ENCODE measurements at regions not wholly inside any gene's neighbourhood (a gene's known extent, or its start where the extent isn't known, plus 50 kb on each side); places are given as distances from the start of the nearest gene placed in this dataset.
A peak's percentile ranks its signal among the peaks of the same experiment; 100 is the strongest.

DNA sequence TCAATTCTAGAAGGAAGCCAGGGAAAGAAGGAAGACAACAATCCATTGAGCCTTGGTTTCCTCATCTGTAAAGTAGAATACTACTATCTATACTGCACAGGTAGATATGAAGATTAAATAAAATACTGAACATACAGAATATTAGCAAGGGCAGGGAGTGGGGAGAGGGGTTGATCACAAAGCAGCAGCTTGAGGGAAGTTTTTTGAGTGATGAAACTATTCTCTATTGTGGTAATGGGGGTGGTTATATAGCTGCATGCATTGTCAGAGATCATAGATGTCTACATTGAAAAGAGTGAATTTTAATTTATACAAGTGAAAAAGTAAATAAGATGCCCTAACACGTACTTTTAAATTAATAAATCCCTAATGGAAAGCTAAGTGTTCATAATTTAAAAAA, 242.6 kb upstream of the LRTM1 start:
- H3K9ac ChIP-seq (ENCODE audit: low read length), result no peak overlapping the region
- H2BK120ac ChIP-seq (ENCODE audit: low read depth, low read length), result no peak overlapping the region
- H2BK5ac ChIP-seq (ENCODE audit: low read depth, low read length, poor library complexity, severe bottlenecking), result peak overlapping the region; percentile 15
- no peak overlapping the region for H4K8ac ChIP-seq (ENCODE audit: low read length)
- peaks cover 7% of the 10 kb centered on the region for H3K4me1 ChIP-seq (ENCODE audit: control insufficient read depth, insufficient read depth, low read depth, low read length)
- H2AFZ ChIP-seq (ENCODE audit: low read depth, low read length), result no peak overlapping the region
- H2BK15ac ChIP-seq (ENCODE audit: low read depth, poor library complexity, severe bottlenecking), result no peak overlapping the region
- H3K4me2 ChIP-seq (ENCODE audit: low read length, poor library complexity, severe bottlenecking), result no peak overlapping the region
- H2AK5ac ChIP-seq (ENCODE audit: low read length, severe bottlenecking), result peak overlapping the region; percentile 35
- H3K27ac ChIP-seq (ENCODE audit: low read length, poor library complexity, severe bottlenecking), result peak overlapping the region; percentile 80
- no peak overlapping the region for H3K23ac ChIP-seq (ENCODE audit: low read length in 2 of 2)
- DNase-seq, result no peak
- no peaks in the 10 kb centered on the region for H3K9me3 ChIP-seq (ENCODE audit: control insufficient read depth, low read length)
- no peaks in the 10 kb centered on the region for H3K79me1 ChIP-seq (replicated peaks; ENCODE audit: low read length, poor library complexity, severe bottlenecking)
- H3K18ac ChIP-seq (ENCODE audit: low read depth in 1 of 2, low read length in 2 of 2), result peak overlapping the region; percentile 67 to 82
- no peak overlapping the region for H4K91ac ChIP-seq (ENCODE audit: low read length)
- H3K14ac ChIP-seq (ENCODE audit: low read length in 2 of 2), result no peak overlapping the region
- peak overlapping the region in 1 of 2 experiments; percentile 67 for H3K4ac ChIP-seq (ENCODE audit: low read depth in 1 of 2, low read length in 2 of 2)
- H3K27me3 ChIP-seq (ENCODE audit: control insufficient read depth in 1 of 2, insufficient read depth in 1 of 2, low read length in 2 of 2), result no peaks in the 10 kb centered on the region
- H3K36me3 ChIP-seq (ENCODE audit: control insufficient read depth in 1 of 2, insufficient read depth in 2 of 2, low read depth in 1 of 2, low read length in 2 of 2), result no peaks in the 10 kb centered on the region
- WGBS, result no CpG with 5 or more reads among the region's 1 CpG
- peak overlapping the region in 1 of 2 experiments; percentile 83 for H2BK12ac ChIP-seq (ENCODE audit: low read length in 2 of 2)
- no peak overlapping the region for H3K4me3 ChIP-seq (ENCODE audit: insufficient read depth in 1 of 2, low read depth in 1 of 2, low read length in 2 of 2)

DNA sequence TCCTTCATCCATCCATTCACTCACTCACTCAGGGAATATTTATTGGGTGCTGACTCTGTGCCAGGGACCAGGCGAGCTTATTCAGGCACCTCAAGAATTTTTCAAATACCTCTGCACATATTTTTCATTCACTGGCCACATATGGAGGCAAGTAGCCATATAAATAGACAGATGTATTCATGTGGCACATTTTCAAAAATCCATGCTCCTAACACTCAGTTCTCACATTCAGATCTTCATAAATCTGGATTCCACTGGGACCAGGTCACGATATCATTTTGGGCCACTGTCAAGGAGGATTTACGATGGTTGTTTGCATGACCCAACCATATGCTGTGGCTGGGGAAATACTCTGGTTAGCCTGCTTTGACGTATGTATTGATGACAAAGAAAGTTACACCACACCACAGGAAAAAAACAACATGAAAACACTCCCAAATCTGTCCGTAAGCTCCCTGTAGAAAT, 241.8 kb upstream of the LRTM1 start:
- no peaks in the 10 kb centered on the region for H3K79me1 ChIP-seq (replicated peaks; ENCODE audit: low read length, poor library complexity, severe bottlenecking)
- H4K8ac ChIP-seq (ENCODE audit: low read length), result no peak overlapping the region
- no peak overlapping the region for H3K23ac ChIP-seq (ENCODE audit: low read length in 2 of 2)
- H3K27me3 ChIP-seq (ENCODE audit: control insufficient read depth in 1 of 2, insufficient read depth in 1 of 2, low read length in 2 of 2), result no peaks in the 10 kb centered on the region
- H3K9ac ChIP-seq (ENCODE audit: low read length), result no peak overlapping the region
- no peaks in the 10 kb centered on the region for H3K36me3 ChIP-seq (ENCODE audit: control insufficient read depth in 1 of 2, insufficient read depth in 2 of 2, low read depth in 1 of 2, low read length in 2 of 2)
- H3K9me3 ChIP-seq (ENCODE audit: control insufficient read depth, low read length), result no peaks in the 10 kb centered on the region
- peaks cover 7% of the 10 kb centered on the region for H3K4me1 ChIP-seq (ENCODE audit: control insufficient read depth, insufficient read depth, low read depth, low read length)
- WGBS, result 0% methylated on average over 1 of the region's 5 CpGs
- H3K4me3 ChIP-seq (ENCODE audit: insufficient read depth in 1 of 2, low read depth in 1 of 2, low read length in 2 of 2), result no peak overlapping the region
- no peak overlapping the region for H2BK120ac ChIP-seq (ENCODE audit: low read depth, low read length)
- no peak overlapping the region for H3K14ac ChIP-seq (ENCODE audit: low read length in 2 of 2)
- no peak overlapping the region for H2BK15ac ChIP-seq (ENCODE audit: low read depth, poor library complexity, severe bottlenecking)
- H3K4me2 ChIP-seq (ENCODE audit: low read length, poor library complexity, severe bottlenecking), result no peak overlapping the region
- DNase-seq, result peak; percentile 99
- no peak overlapping the region for H2BK12ac ChIP-seq (ENCODE audit: low read length in 2 of 2)
- H3K27ac ChIP-seq (ENCODE audit: low read length, poor library complexity, severe bottlenecking), result peak overlapping the region; percentile 80
- no peak overlapping the region for H2BK5ac ChIP-seq (ENCODE audit: low read depth, low read length, poor library complexity, severe bottlenecking)
- no peak overlapping the region for H4K91ac ChIP-seq (ENCODE audit: low read length)
- H2AK5ac ChIP-seq (ENCODE audit: low read length, severe bottlenecking), result no peak overlapping the region
- no peak overlapping the region for H2AFZ ChIP-seq (ENCODE audit: low read depth, low read length)
- H3K4ac ChIP-seq (ENCODE audit: low read depth in 1 of 2, low read length in 2 of 2), result no peak overlapping the region
- H3K18ac ChIP-seq (ENCODE audit: low read depth in 1 of 2, low read length in 2 of 2), result no peak overlapping the region

DNA sequence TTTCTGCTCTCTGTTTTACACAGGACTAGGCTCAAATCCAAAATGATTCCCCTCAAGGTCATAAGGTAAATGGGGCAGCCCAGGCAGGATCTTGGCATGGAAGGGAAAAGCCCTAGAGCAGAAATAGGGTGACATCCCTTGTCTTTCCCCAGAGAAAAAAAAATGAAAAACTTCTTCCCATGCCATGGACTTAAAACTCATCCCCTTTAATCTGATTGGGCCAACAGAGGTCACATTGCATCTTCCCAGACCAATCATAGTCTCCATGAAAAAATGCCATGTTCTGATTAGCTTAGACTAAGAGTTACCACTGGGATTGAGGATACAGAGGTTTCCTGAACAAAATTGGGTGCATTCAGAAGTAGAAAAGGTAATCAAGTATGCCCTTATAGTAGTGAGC, 241.3 kb upstream of the LRTM1 start:
- peak overlapping the region; percentile 58 to 65 for H3K18ac ChIP-seq (ENCODE audit: low read depth in 1 of 2, low read length in 2 of 2)
- H3K4me3 ChIP-seq (ENCODE audit: insufficient read depth in 1 of 2, low read depth in 1 of 2, low read length in 2 of 2), result no peak overlapping the region
- no peak overlapping the region for H2BK120ac ChIP-seq (ENCODE audit: low read depth, low read length)
- no peak overlapping the region for H2BK15ac ChIP-seq (ENCODE audit: low read depth, poor library complexity, severe bottlenecking)
- H3K4ac ChIP-seq (ENCODE audit: low read depth in 1 of 2, low read length in 2 of 2), result peak overlapping the region in 1 of 2 experiments; percentile 87
- no peak for DNase-seq
- no peak overlapping the region for H4K91ac ChIP-seq (ENCODE audit: low read length)
- no peak overlapping the region for H3K14ac ChIP-seq (ENCODE audit: low read length in 2 of 2)
- H4K8ac ChIP-seq (ENCODE audit: low read length), result no peak overlapping the region
- H3K4me1 ChIP-seq (ENCODE audit: control insufficient read depth, insufficient read depth, low read depth, low read length), result peaks cover 7% of the 10 kb centered on the region
- H2AFZ ChIP-seq (ENCODE audit: low read depth, low read length), result no peak overlapping the region
- H2BK5ac ChIP-seq (ENCODE audit: low read depth, low read length, poor library complexity, severe bottlenecking), result no peak overlapping the region
- H3K27ac ChIP-seq (ENCODE audit: low read length, poor library complexity, severe bottlenecking), result peak overlapping the region; percentile 80
- H3K27me3 ChIP-seq (ENCODE audit: control insufficient read depth in 1 of 2, insufficient read depth in 1 of 2, low read length in 2 of 2), result no peaks in the 10 kb centered on the region
- H3K9ac ChIP-seq (ENCODE audit: low read length), result no peak overlapping the region
- no peak overlapping the region for H3K23ac ChIP-seq (ENCODE audit: low read length in 2 of 2)
- no peak overlapping the region for H3K4me2 ChIP-seq (ENCODE audit: low read length, poor library complexity, severe bottlenecking)
- H3K9me3 ChIP-seq (ENCODE audit: control insufficient read depth, low read length), result no peaks in the 10 kb centered on the region
- H3K79me1 ChIP-seq (replicated peaks; ENCODE audit: low read length, poor library complexity, severe bottlenecking), result no peaks in the 10 kb centered on the region
- H2AK5ac ChIP-seq (ENCODE audit: low read length, severe bottlenecking), result peak overlapping the region; percentile 72
- H3K36me3 ChIP-seq (ENCODE audit: control insufficient read depth in 1 of 2, insufficient read depth in 2 of 2, low read depth in 1 of 2, low read length in 2 of 2), result no peaks in the 10 kb centered on the region
- H2BK12ac ChIP-seq (ENCODE audit: low read length in 2 of 2), result peak overlapping the region in 1 of 2 experiments; percentile 77

- H3K27me3 ChIP-seq (ENCODE audit: control insufficient read depth in 1 of 2, insufficient read depth in 1 of 2, low read length in 2 of 2), result no peaks in the 10 kb centered on the region
- H3K14ac ChIP-seq (ENCODE audit: low read length in 2 of 2), result no peak overlapping the region
- H2AFZ ChIP-seq (ENCODE audit: low read depth, low read length), result no peak overlapping the region
- H3K4me3 ChIP-seq (ENCODE audit: insufficient read depth in 1 of 2, low read depth in 1 of 2, low read length in 2 of 2), result no peak overlapping the region
- no peak overlapping the region for H2BK15ac ChIP-seq (ENCODE audit: low read depth, poor library complexity, severe bottlenecking)
- H2AK5ac ChIP-seq (ENCODE audit: low read length, severe bottlenecking), result peak overlapping the region; percentile 33
- peak overlapping the region in 1 of 2 experiments; percentile 60 for H3K4ac ChIP-seq (ENCODE audit: low read depth in 1 of 2, low read length in 2 of 2)
- DNase-seq, result peak; percentile 93
- peak overlapping the region; percentile 58 to 68 for H3K18ac ChIP-seq (ENCODE audit: low read depth in 1 of 2, low read length in 2 of 2)
- H4K8ac ChIP-seq (ENCODE audit: low read length), result no peak overlapping the region
- H3K4me1 ChIP-seq (ENCODE audit: control insufficient read depth, insufficient read depth, low read depth, low read length), result peaks cover 7% of the 10 kb centered on the region
- peak overlapping the region; percentile 72 for H4K91ac ChIP-seq (ENCODE audit: low read length)
- H3K23ac ChIP-seq (ENCODE audit: low read length in 2 of 2), result no peak overlapping the region
- H2BK12ac ChIP-seq (ENCODE audit: low read length in 2 of 2), result peak overlapping the region in 1 of 2 experiments; percentile 96
- no peaks in the 10 kb centered on the region for H3K79me1 ChIP-seq (replicated peaks; ENCODE audit: low read length, poor library complexity, severe bottlenecking)
- no peaks in the 10 kb centered on the region for H3K9me3 ChIP-seq (ENCODE audit: control insufficient read depth, low read length)
- H3K9ac ChIP-seq (ENCODE audit: low read length), result no peak overlapping the region
- 79% methylated on average over 4 of the region's 4 CpGs for whole genome bisulfite sequencing
- H2BK5ac ChIP-seq (ENCODE audit: low read depth, low read length, poor library complexity, severe bottlenecking), result no peak overlapping the region
- no peak overlapping the region for H3K27ac ChIP-seq (ENCODE audit: low read length, poor library complexity, severe bottlenecking)
- no peaks in the 10 kb centered on the region for H3K36me3 ChIP-seq (ENCODE audit: control insufficient read depth in 1 of 2, insufficient read depth in 2 of 2, low read depth in 1 of 2, low read length in 2 of 2)
- no peak overlapping the region for H3K4me2 ChIP-seq (ENCODE audit: low read length, poor library complexity, severe bottlenecking)
- peak overlapping the region; percentile 55 for H2BK120ac ChIP-seq (ENCODE audit: low read depth, low read length)
Observed at GRCh38 chr3:55167586-55168317, 239.9 kb upstream of the LRTM1 start.

Data from mesenchymal stem cell (in vitro differentiated cells and primary cell).